ENCODE measurements at regions not wholly inside any gene's neighbourhood (a gene's known extent, or its start where the extent isn't known, plus 50 kb on each side); places are given as distances from the start of the nearest gene placed in this dataset.

DNA sequence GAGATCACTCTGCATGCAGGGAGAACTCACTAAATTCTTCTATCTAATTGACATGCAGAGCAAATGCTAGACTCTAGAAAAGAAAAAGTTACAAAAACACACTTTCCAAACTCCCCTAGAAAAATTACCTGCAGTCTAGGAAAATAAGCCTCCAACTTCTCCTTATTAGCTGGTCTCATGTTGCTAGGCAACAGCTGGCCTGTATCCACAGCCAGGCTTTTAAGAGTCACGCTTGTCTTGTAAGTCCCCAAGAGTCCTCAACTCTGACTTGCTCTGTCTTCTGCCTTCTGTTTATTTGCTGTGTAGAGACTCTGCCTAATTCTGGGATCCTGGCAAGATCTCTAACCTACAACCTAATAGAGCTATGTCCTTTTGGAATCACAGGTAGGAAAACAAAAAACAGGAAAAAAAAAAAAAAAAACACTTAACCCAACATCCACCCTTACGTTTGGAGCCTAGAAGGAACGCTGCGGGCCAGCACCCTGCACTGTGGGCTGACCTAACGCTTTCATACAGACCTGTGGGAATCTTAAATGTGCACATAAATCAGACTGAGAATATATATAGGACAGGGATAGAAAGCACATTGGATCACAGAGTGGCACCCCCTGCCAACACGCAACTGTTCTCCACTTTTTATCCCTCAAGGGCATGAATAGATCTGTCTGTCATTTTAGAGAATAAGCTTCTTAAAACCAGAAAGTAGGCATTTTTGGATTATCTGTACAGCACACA lies 117.0 kb upstream of the PTPRZ1 start:
- Histone ChIP-seq H3F3A (ENCODE audit: low read depth) (no peaks in the 10 kb centered on the region), H3K9me3 (ENCODE audit: low read depth) (no peaks in the 10 kb centered on the region), H3K9ac (no peak overlapping the region), H2AFZ (replicated peaks) (peak overlapping the region; percentile 61), H3K27me3 (no peaks in the 10 kb centered on the region), H3K4me1 (peaks cover 10% of the 10 kb centered on the region), H3K36me3 (no peaks in the 10 kb centered on the region), H3K4me2 (peak overlapping the region; percentile 48), H3K27ac (no peak overlapping the region), H4K20me1 (ENCODE audit: low read depth) (no peaks in the 10 kb centered on the region), H3K79me2 (ENCODE audit: low read depth) (no peaks in the 10 kb centered on the region), H3K4me3 (no peak overlapping the region)
- Mint-ChIP-seq H3K27me3 (ENCODE audit: insufficient read depth, low read depth) (peaks cover 4% of the 10 kb centered on the region), H3K36me3 (no peaks in the 10 kb centered on the region), H3K27ac (peak overlapping the region; percentile 99), H3K4me3 (peak overlapping the region; percentile 50), H3K9me3 (peaks cover 4% of the 10 kb centered on the region), H3K4me1 (peaks cover 35% of the 10 kb centered on the region)
- DNase-seq (ENCODE audit: low spot score), result peak; percentile 79
- TF ChIP-seq CTCF (IDR thresholded peaks at IDR 0.05) (no peak), EZH2phosphoT487 (IDR thresholded peaks at IDR 0.05) (no peak), EZH2 (IDR thresholded peaks at IDR 0.05) (no peak)

- Histone ChIP-seq H3K4me1 (peaks cover 10% of the 10 kb centered on the region), H2AFZ (replicated peaks) (no peak overlapping the region), H3K9me3 (ENCODE audit: low read depth) (no peaks in the 10 kb centered on the region), H3K4me2 (peak overlapping the region; percentile 48), H3K9ac (no peak overlapping the region), H3K36me3 (no peaks in the 10 kb centered on the region), H3K4me3 (no peak overlapping the region), H4K20me1 (ENCODE audit: low read depth) (no peaks in the 10 kb centered on the region), H3F3A (ENCODE audit: low read depth) (no peaks in the 10 kb centered on the region), H3K79me2 (ENCODE audit: low read depth) (no peaks in the 10 kb centered on the region), H3K27me3 (no peaks in the 10 kb centered on the region), H3K27ac (no peak overlapping the region)
- H3K27ac Mint-ChIP-seq, result peak overlapping the region; percentile 99
- peak overlapping the region; percentile 50 for H3K4me3 Mint-ChIP-seq
- no peaks in the 10 kb centered on the region for H3K36me3 Mint-ChIP-seq
- peaks cover 41% of the 10 kb centered on the region for H3K4me1 Mint-ChIP-seq
- peaks cover 4% of the 10 kb centered on the region for H3K9me3 Mint-ChIP-seq
- H3K27me3 Mint-ChIP-seq (ENCODE audit: insufficient read depth, low read depth), result peaks cover 4% of the 10 kb centered on the region
- TF ChIP-seq EZH2phosphoT487 (IDR thresholded peaks at IDR 0.05) (no peak), CTCF (IDR thresholded peaks at IDR 0.05) (no peak), EZH2 (IDR thresholded peaks at IDR 0.05) (no peak)
- DNase-seq (ENCODE audit: low spot score), result no peak
Measured at GRCh38 chr7:121755286-121755685, 117.7 kb upstream of the PTPRZ1 start.

GRCh38 chr7:121753944-121754343 lies 119.0 kb upstream of the PTPRZ1 start:
- Histone ChIP-seq H4K20me1 (ENCODE audit: low read depth) (no peaks in the 10 kb centered on the region), H3K79me2 (ENCODE audit: low read depth) (no peaks in the 10 kb centered on the region), H3K27ac (no peak overlapping the region), H3K9ac (no peak overlapping the region), H3K36me3 (no peaks in the 10 kb centered on the region), H3K4me3 (no peak overlapping the region), H3K9me3 (ENCODE audit: low read depth) (no peaks in the 10 kb centered on the region), H3K4me1 (peaks cover 15% of the 10 kb centered on the region), H2AFZ (replicated peaks) (no peak overlapping the region), H3K4me2 (no peak overlapping the region), H3K27me3 (no peaks in the 10 kb centered on the region), H3F3A (ENCODE audit: low read depth) (no peaks in the 10 kb centered on the region)
- TF ChIP-seq EZH2phosphoT487 (IDR thresholded peaks at IDR 0.05) (no peak), EZH2 (IDR thresholded peaks at IDR 0.05) (no peak), CTCF (IDR thresholded peaks at IDR 0.05) (no peak)
- no peak overlapping the region for H3K4me3 Mint-ChIP-seq
- peaks cover 42% of the 10 kb centered on the region for H3K4me1 Mint-ChIP-seq
- H3K27ac Mint-ChIP-seq, result no peak overlapping the region
- no peak for DNase-seq (ENCODE audit: low spot score)
- H3K9me3 Mint-ChIP-seq, result peaks cover 4% of the 10 kb centered on the region
- H3K36me3 Mint-ChIP-seq, result no peaks in the 10 kb centered on the region
- H3K27me3 Mint-ChIP-seq (ENCODE audit: insufficient read depth, low read depth), result peaks cover 4% of the 10 kb centered on the region

All from neural progenitor cell (in vitro differentiated cells).